ENCODE measurements at regions not wholly inside any gene's neighbourhood (a gene's known extent, or its start where the extent isn't known, plus 50 kb on each side); places are given as distances from the start of the nearest gene placed in this dataset.

GRCh38 chr21:18986197-18986596 is 582.6 kb upstream of the TMPRSS15 start:
- no peak for TF ChIP-seq POLR2A (IDR thresholded peaks at IDR 0.05)
- TF ChIP-seq CTCF (IDR thresholded peaks at IDR 0.05 in 8 of 11, conservative IDR thresholded peaks at IDR 0.05 in 3 of 11) = no peak
